Mucosa of gallbladder (tissue), 1 donor: ENCODE measurements at regions not wholly inside any gene's neighbourhood (a gene's known extent, or its start where the extent isn't known, plus 50 kb on each side); places are given as distances from the start of the nearest gene placed in this dataset.
"Not testable (repeated sequence)": the region's sequence is repeated elsewhere in the genome, so short reads cannot be mapped to it uniquely, and the experiment has no call there.

ENCODE experiments used
- DNase-seq: peaks from one replicate; pipeline ENCODE4 v3.0.0-alpha.2; 2020; ENCODE audit warnings: low spot score
- donor health status: DM: no; HTN: no; CAD: no.

- no peak for DNase-seq
These were observed 636.5 kb upstream of the TBX3 start for GRCh38 chr12:115320451-115320850.

- no peak for DNase-seq
These were observed 635.6 kb upstream of the TBX3 start for GRCh38 chr12:115319446-115320040.

GRCh38 chr12:115313929-115314328 is 630.0 kb upstream of the TBX3 start:
- peak; percentile 91 for DNase-seq

DNA sequence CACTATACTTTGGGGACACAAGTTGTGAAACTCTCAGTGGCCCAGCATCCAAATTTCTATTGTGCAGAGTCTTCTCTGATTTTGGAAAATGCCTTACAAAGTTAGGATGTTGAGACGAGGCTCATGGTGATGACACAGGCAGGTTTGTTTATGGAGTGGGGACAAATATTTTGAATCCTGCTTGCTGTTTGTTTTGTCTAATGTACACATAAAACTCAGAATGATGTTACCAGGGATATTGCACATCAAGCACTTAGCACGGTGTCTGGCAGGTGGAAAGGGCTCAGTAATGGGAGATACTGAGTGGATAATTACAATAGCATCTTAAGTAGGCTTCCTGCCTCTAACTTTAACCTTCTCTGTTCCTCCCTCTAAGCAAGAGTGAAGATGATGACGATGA is 628.9 kb upstream of the TBX3 start:
- no peak for DNase-seq

DNA sequence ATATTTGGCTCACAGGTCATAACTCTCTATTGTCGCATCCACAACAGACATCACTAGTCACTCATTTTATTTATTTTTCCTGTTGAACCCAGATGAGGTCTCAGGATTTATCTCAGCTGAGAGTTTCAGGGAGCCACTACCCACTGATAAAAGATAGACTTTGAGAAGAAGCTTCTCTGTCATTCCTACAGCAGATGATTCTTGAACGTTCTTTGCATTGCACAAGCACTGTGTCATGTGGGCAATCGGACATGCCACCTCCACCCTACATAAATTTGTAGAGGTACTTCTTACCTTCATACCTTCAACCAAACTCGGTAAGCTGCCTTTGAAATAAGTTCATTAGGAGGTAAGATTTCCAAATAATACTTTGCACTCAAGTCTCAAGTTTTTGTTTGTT is 627.9 kb upstream of the TBX3 start:
- no peak for DNase-seq

- no peak for DNase-seq
These were observed 624.9 kb upstream of the TBX3 start for GRCh38 chr12:115308918-115309317.

DNA sequence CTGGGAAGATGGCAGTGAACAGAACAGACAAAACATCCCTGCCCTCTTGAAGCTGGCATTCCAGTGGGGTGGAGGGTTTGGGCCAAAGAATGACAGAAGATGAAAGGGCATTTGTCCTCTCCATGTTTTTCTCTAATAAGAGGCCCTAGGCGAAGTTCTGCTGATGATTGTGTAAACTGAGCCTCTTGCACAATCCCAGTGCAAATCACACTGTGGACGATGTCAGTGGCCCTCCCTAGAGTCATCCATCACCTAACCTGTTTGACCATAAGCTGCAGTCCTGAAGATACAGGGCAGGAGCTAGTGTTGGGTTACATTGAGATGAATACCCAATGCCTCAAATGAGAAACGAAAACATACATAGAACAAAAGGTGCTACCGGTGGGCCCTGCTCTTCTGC is 622.4 kb upstream of the TBX3 start:
- DNase-seq = no peak

DNA sequence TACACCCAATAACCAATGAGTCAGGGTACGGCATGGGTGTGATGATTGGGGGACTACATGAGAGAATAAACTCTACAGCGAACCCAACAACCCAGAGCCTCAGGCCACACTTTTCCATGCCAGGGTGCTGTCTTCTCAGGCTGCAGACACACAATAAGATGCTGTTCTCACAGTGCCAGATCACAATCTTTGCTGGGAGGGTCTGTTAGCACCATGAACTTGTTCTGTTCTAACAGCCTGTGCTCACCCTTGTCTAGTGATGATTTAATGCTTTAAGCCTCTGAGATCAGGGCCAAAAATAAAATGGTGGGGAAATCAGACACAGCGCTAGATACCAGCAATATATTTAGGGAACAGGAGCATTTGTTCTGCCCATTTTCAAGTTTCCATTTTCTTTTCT is 621.9 kb upstream of the TBX3 start:
- DNase-seq = no peak

DNA sequence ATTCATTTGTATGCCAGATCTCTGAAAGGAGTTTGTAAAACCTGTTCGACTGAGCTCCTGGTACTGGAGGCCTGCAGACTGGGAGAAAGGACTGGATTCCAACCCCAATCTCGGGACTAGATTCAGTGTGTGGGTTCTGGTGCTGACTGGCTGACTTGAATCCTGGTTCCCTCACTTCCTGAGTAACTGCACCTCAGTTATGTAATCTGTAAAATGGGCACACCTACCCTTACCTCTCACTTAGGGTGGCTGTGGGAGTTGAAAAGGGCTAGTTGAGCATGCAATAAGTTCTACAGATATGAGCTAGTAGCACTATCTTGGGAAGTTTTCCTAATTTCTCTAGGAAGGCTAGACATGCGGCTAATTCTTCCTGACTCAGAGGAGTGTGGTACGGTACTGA is 621.3 kb upstream of the TBX3 start:
- no peak for DNase-seq

- DNase-seq = no peak
These were observed 619.8 kb upstream of the TBX3 start for GRCh38 chr12:115303723-115304309.

DNA sequence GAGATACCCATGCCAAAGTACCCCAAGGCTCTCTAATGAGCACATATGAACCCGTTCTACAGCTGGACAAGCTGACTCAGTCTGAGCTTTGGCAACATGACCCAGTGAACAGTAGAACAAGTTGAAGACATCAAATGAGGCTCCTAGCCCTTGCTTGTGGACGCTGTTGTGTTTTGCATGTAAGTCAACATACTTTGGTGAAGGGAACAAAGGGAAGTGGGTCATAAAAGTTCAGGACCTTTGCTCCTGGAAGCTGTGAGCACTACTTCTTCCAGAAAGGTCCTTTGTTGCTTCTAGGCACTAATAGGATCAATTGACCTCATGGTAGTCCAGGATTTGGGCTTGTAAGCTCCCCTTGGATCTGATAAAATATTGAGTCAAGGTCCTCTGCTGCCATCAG is 613.5 kb upstream of the TBX3 start:
- no peak for DNase-seq

DNA sequence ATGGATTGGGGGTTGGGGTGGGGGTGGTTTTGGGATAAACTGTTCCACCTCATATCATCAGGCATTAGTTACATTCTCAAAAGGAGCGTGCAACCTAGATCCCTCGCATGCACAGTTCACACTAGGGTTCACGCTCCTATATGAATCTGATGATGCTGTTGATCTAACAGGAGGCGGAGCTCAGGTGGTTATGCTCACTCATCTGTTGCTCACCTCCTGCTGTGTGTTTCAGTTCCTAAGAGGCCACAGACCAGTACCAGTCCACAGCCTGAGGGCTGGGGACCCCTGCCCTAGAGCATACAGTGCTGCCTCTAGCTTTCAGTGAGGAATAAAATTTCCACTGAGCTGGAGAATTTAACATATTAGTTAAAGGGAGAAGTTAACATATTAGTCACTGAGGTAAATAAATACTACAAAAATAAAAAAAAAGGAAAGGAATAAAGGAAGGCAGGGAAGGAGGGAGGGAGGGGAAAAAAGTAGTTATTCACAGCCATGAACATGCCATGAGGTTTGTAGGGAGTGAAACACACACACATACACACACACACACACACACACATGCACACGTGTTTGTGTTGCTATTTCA is 612.7 kb upstream of the TBX3 start:
- no peak for DNase-seq

DNA sequence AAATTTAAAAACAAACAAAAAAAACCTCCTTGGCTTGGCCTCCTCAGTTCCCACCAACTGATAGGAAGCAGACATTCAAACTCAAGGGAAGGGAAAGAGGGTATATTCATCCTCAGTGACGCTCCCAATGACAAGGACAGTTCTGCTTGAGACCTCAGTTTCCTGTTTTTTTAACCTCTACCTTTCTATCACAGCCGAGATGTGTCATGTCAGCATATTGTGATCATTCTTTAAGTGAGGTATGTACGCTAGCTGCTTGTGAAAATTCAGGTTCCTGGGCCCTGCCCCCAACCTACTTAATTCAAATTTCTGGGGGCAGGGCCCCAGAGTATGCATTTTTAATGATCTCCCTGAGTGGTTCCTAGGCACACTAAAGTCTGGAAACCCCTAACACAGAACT is 611.9 kb upstream of the TBX3 start:
- no peak for DNase-seq

DNA sequence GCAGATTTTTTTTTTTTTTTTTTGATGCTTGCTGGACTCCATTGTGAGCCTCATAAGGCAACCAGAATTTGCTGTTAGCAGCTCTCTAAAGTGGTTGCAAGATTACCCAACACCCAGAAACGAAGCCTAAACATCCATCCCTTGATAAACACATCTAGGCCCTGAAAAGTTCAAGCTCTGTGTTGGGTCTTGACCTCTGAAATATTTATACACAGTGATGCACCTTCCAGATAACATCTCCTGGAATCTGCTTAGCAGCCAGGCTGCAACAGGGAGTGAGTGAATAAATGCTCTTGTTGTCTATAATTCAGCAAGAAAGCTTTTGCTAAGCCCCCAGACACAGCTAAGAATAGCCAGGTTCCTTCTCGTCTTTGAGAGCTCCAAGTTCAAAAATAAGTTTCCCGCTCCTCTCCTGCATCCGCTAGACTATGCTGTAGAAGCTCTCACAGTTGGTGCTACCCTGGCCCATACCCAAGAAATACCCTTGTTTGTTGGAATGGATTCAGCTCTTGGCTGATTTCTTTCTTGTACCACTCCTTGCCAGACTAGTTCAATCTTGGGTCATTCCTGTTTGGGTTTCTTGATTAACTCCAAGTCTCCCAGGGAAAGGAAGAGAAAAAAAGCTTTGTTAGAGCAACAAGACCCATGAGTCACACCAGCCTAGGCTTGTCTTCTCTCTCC is 610.6 kb upstream of the TBX3 start:
- peak; percentile 20 for DNase-seq

DNA sequence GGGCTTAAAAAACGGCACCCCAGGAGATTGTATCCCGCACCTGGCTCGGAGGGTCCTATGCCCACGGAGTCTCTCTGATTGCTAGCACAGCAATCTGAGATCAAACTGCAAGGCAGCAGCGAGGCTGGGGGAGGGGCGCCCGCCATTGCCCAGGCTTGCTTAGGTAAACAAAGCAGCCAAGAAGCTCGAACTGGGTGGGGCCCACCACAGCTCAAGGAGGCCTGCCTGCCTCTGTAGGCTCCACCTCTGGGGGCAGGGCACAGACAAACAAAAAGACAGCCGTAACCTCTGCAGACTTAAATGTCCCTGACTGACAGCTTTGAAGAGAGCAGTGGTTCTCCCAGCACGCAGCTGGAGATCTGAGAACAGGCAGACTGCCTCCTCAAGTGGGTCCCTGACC is 601.5 kb upstream of the TBX3 start:
- not testable (repeated sequence) for DNase-seq

- no peak for DNase-seq
These were observed 589.5 kb upstream of the TBX3 start for GRCh38 chr12:115273456-115273855.

DNA sequence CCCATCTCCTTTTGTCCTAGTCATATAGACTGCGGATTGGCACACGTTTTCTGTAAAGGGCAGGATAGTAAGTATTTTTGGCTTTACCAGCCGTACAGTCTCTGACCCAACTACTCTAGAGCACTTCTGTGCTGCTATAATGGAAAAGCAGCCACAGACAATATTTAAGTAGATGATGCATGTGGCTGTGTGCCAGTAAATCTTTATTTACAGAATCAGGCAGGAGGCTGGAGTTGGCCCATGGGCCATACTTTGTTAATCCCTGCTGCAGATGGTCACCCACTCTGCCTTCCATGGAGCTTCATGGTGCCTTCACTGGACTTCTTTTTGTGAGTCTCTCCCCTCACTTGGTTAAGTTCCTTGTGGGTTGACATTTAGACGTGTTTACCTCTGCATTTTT is 584.5 kb upstream of the TBX3 start:
- DNase-seq = no peak

GRCh38 chr12:115267891-115268290 is 583.9 kb upstream of the TBX3 start:
- DNase-seq = no peak

GRCh38 chr12:115267464-115267863 is 583.5 kb upstream of the TBX3 start:
- no peak for DNase-seq

GRCh38 chr12:115264605-115265004 is 580.6 kb upstream of the TBX3 start:
- no peak for DNase-seq

DNA sequence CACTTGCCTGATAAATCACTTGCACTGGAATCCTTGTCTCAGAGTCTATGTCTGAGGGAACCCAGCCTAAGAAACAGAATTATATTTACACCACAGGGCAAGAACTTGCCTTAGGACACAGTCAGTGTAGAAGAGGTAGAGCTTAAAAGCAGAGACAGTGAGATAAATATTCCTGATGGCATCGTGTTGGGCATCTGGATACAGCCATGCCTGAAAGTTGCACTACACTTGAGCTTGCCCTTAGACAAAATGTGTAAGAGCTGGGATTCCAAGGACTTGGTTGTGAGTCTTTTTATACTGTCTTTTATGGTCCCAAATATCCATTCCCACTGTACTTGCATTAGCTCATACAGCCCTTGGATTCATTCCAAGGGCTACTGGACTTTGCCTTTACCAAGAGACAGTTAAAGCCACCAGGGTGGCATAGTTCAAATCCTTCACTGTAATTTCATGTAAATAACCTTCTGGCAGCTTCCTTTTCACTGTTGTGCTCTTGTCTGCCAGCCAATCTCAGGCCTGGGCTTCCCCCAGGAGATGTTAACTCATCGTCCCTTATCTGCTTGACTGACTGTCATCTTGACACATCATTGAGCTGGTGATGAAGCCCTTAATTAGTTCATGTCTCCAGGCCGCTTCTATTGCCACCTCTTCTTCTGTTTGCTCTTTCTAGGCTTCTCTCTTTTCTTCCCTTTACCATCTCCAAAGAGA is 577.9 kb upstream of the TBX3 start:
- peak; percentile 68 for DNase-seq
